ENCODE measurements at regions not wholly inside any gene's neighbourhood (a gene's known extent, or its start where the extent isn't known, plus 50 kb on each side); places are given as distances from the start of the nearest gene placed in this dataset.

GRCh38 chr20:60953321-60953720, 298.7 kb upstream of the CDH4 start:
- Histone ChIP-seq H3K4me1 (ENCODE audit: control insufficient read depth, insufficient read depth, low read length) (no peaks in the 10 kb centered on the region), H3K36me3 (ENCODE audit: control insufficient read depth, insufficient read depth, low read length) (no peaks in the 10 kb centered on the region), H3K9ac (ENCODE audit: low read length) (no peak overlapping the region), H3K27me3 (ENCODE audit: control insufficient read depth, insufficient read depth, low read length) (no peaks in the 10 kb centered on the region), H3K4me3 (ENCODE audit: low read length) (no peak overlapping the region), H3K9me3 (ENCODE audit: control insufficient read depth, low read length) (no peaks in the 10 kb centered on the region)

- H3K27me3 ChIP-seq (ENCODE audit: control insufficient read depth, insufficient read depth, low read length): no peaks in the 10 kb centered on the region
- no peaks in the 10 kb centered on the region for H3K36me3 ChIP-seq (ENCODE audit: control insufficient read depth, insufficient read depth, low read length)
- no peak overlapping the region for H3K9ac ChIP-seq (ENCODE audit: low read length)
- no peak overlapping the region for H3K4me3 ChIP-seq (ENCODE audit: low read length)
- no peaks in the 10 kb centered on the region for H3K9me3 ChIP-seq (ENCODE audit: control insufficient read depth, low read length)
- H3K4me1 ChIP-seq (ENCODE audit: control insufficient read depth, insufficient read depth, low read length): no peaks in the 10 kb centered on the region
Observed at GRCh38 chr20:60955706-60956105, 296.4 kb upstream of the CDH4 start.

GRCh38 chr20:60956194-60956593, 295.9 kb upstream of the CDH4 start:
- H3K27me3 ChIP-seq (ENCODE audit: control insufficient read depth, insufficient read depth, low read length): no peaks in the 10 kb centered on the region
- H3K9me3 ChIP-seq (ENCODE audit: control insufficient read depth, low read length): no peaks in the 10 kb centered on the region
- no peak overlapping the region for H3K4me3 ChIP-seq (ENCODE audit: low read length)
- no peaks in the 10 kb centered on the region for H3K4me1 ChIP-seq (ENCODE audit: control insufficient read depth, insufficient read depth, low read length)
- no peaks in the 10 kb centered on the region for H3K36me3 ChIP-seq (ENCODE audit: control insufficient read depth, insufficient read depth, low read length)
- H3K9ac ChIP-seq (ENCODE audit: low read length): no peak overlapping the region

GRCh38 chr20:60957621-60958020, 294.4 kb upstream of the CDH4 start:
- Histone ChIP-seq H3K4me1 (ENCODE audit: control insufficient read depth, insufficient read depth, low read length) (no peaks in the 10 kb centered on the region), H3K36me3 (ENCODE audit: control insufficient read depth, insufficient read depth, low read length) (no peaks in the 10 kb centered on the region), H3K9me3 (ENCODE audit: control insufficient read depth, low read length) (no peaks in the 10 kb centered on the region), H3K27me3 (ENCODE audit: control insufficient read depth, insufficient read depth, low read length) (no peaks in the 10 kb centered on the region), H3K9ac (ENCODE audit: low read length) (no peak overlapping the region), H3K4me3 (ENCODE audit: low read length) (no peak overlapping the region)

- H3K4me3 ChIP-seq (ENCODE audit: low read length): no peak overlapping the region
- no peak overlapping the region for H3K9ac ChIP-seq (ENCODE audit: low read length)
- no peaks in the 10 kb centered on the region for H3K9me3 ChIP-seq (ENCODE audit: control insufficient read depth, low read length)
- no peaks in the 10 kb centered on the region for H3K36me3 ChIP-seq (ENCODE audit: control insufficient read depth, insufficient read depth, low read length)
- H3K27me3 ChIP-seq (ENCODE audit: control insufficient read depth, insufficient read depth, low read length): no peaks in the 10 kb centered on the region
- no peaks in the 10 kb centered on the region for H3K4me1 ChIP-seq (ENCODE audit: control insufficient read depth, insufficient read depth, low read length)
Observed at GRCh38 chr20:60959971-60960370, 292.1 kb upstream of the CDH4 start.

GRCh38 chr20:60960500-60960899, 291.6 kb upstream of the CDH4 start:
- Histone ChIP-seq H3K4me3 (ENCODE audit: low read length) (no peak overlapping the region), H3K4me1 (ENCODE audit: control insufficient read depth, insufficient read depth, low read length) (no peaks in the 10 kb centered on the region), H3K9me3 (ENCODE audit: control insufficient read depth, low read length) (no peaks in the 10 kb centered on the region), H3K36me3 (ENCODE audit: control insufficient read depth, insufficient read depth, low read length) (no peaks in the 10 kb centered on the region), H3K27me3 (ENCODE audit: control insufficient read depth, insufficient read depth, low read length) (no peaks in the 10 kb centered on the region), H3K9ac (ENCODE audit: low read length) (no peak overlapping the region)

- no peak overlapping the region for H3K4me3 ChIP-seq (ENCODE audit: low read length)
- H3K36me3 ChIP-seq (ENCODE audit: control insufficient read depth, insufficient read depth, low read length): no peaks in the 10 kb centered on the region
- no peaks in the 10 kb centered on the region for H3K4me1 ChIP-seq (ENCODE audit: control insufficient read depth, insufficient read depth, low read length)
- no peaks in the 10 kb centered on the region for H3K27me3 ChIP-seq (ENCODE audit: control insufficient read depth, insufficient read depth, low read length)
- no peak overlapping the region for H3K9ac ChIP-seq (ENCODE audit: low read length)
- no peaks in the 10 kb centered on the region for H3K9me3 ChIP-seq (ENCODE audit: control insufficient read depth, low read length)
Observed at GRCh38 chr20:60961551-60961950, 290.5 kb upstream of the CDH4 start.

GRCh38 chr20:60962367-60963045, 289.6 kb upstream of the CDH4 start:
- no peaks in the 10 kb centered on the region for H3K27me3 ChIP-seq (ENCODE audit: control insufficient read depth, insufficient read depth, low read length)
- no peak overlapping the region for H3K9ac ChIP-seq (ENCODE audit: low read length)
- no peaks in the 10 kb centered on the region for H3K4me1 ChIP-seq (ENCODE audit: control insufficient read depth, insufficient read depth, low read length)
- H3K36me3 ChIP-seq (ENCODE audit: control insufficient read depth, insufficient read depth, low read length): no peaks in the 10 kb centered on the region
- no peaks in the 10 kb centered on the region for H3K9me3 ChIP-seq (ENCODE audit: control insufficient read depth, low read length)
- H3K4me3 ChIP-seq (ENCODE audit: low read length): no peak overlapping the region

GRCh38 chr20:60963146-60963545, 288.9 kb upstream of the CDH4 start:
- H3K36me3 ChIP-seq (ENCODE audit: control insufficient read depth, insufficient read depth, low read length): no peaks in the 10 kb centered on the region
- no peak overlapping the region for H3K9ac ChIP-seq (ENCODE audit: low read length)
- H3K27me3 ChIP-seq (ENCODE audit: control insufficient read depth, insufficient read depth, low read length): no peaks in the 10 kb centered on the region
- no peak overlapping the region for H3K4me3 ChIP-seq (ENCODE audit: low read length)
- no peaks in the 10 kb centered on the region for H3K9me3 ChIP-seq (ENCODE audit: control insufficient read depth, low read length)
- no peaks in the 10 kb centered on the region for H3K4me1 ChIP-seq (ENCODE audit: control insufficient read depth, insufficient read depth, low read length)

- H3K27me3 ChIP-seq (ENCODE audit: control insufficient read depth, insufficient read depth, low read length): no peaks in the 10 kb centered on the region
- H3K9me3 ChIP-seq (ENCODE audit: control insufficient read depth, low read length): no peaks in the 10 kb centered on the region
- no peak overlapping the region for H3K9ac ChIP-seq (ENCODE audit: low read length)
- no peaks in the 10 kb centered on the region for H3K4me1 ChIP-seq (ENCODE audit: control insufficient read depth, insufficient read depth, low read length)
- no peaks in the 10 kb centered on the region for H3K36me3 ChIP-seq (ENCODE audit: control insufficient read depth, insufficient read depth, low read length)
- H3K4me3 ChIP-seq (ENCODE audit: low read length): no peak overlapping the region
Observed at GRCh38 chr20:60964911-60965310, 287.1 kb upstream of the CDH4 start.

GRCh38 chr20:60966031-60966430, 286.0 kb upstream of the CDH4 start:
- Histone ChIP-seq H3K4me1 (ENCODE audit: control insufficient read depth, insufficient read depth, low read length) (no peaks in the 10 kb centered on the region), H3K9me3 (ENCODE audit: control insufficient read depth, low read length) (no peaks in the 10 kb centered on the region), H3K9ac (ENCODE audit: low read length) (no peak overlapping the region), H3K4me3 (ENCODE audit: low read length) (no peak overlapping the region), H3K27me3 (ENCODE audit: control insufficient read depth, insufficient read depth, low read length) (no peaks in the 10 kb centered on the region), H3K36me3 (ENCODE audit: control insufficient read depth, insufficient read depth, low read length) (no peaks in the 10 kb centered on the region)

- H3K4me1 ChIP-seq (ENCODE audit: control insufficient read depth, insufficient read depth, low read length): no peaks in the 10 kb centered on the region
- no peaks in the 10 kb centered on the region for H3K9me3 ChIP-seq (ENCODE audit: control insufficient read depth, low read length)
- H3K9ac ChIP-seq (ENCODE audit: low read length): no peak overlapping the region
- no peaks in the 10 kb centered on the region for H3K36me3 ChIP-seq (ENCODE audit: control insufficient read depth, insufficient read depth, low read length)
- no peak overlapping the region for H3K4me3 ChIP-seq (ENCODE audit: low read length)
- H3K27me3 ChIP-seq (ENCODE audit: control insufficient read depth, insufficient read depth, low read length): no peaks in the 10 kb centered on the region
Observed at GRCh38 chr20:60966766-60967165, 285.3 kb upstream of the CDH4 start.
